ENCODE measurements at regions not wholly inside any gene's neighbourhood (a gene's known extent, or its start where the extent isn't known, plus 50 kb on each side); places are given as distances from the start of the nearest gene placed in this dataset.

- no peak for DNase-seq (ENCODE audit: low read depth)
- H3K4me3 ChIP-seq (ENCODE audit: low read depth, low read length): no peak overlapping the region
- CTCF ChIA-PET: interaction anchor here (0.6 kb wide), 1 partner anchor 455 kb away, joined by 4 read pairs; no protein-coding TSS in a partner anchor
- TF ChIP-seq CTCF (IDR thresholded peaks at IDR 0.05; ENCODE audit: insufficient read depth, low read depth, low read length): no peak
- POLR2A ChIA-PET: no interaction called here
- no peaks in the 10 kb centered on the region for H3K36me3 ChIP-seq (ENCODE audit: control insufficient read depth, insufficient read depth, low read length)
- no peaks in the 10 kb centered on the region for H3K27me3 ChIP-seq (ENCODE audit: control insufficient read depth, insufficient read depth, low read length)
These were observed 255.9 kb downstream of the TXNL1 start for GRCh38 chr18:56382541-56382940.

- no peaks in the 10 kb centered on the region for H3K27me3 ChIP-seq (ENCODE audit: control insufficient read depth, insufficient read depth, low read length)
- DNase-seq (ENCODE audit: low read depth): no peak
- H3K36me3 ChIP-seq (ENCODE audit: control insufficient read depth, insufficient read depth, low read length): no peaks in the 10 kb centered on the region
- TF ChIP-seq CTCF (IDR thresholded peaks at IDR 0.05; ENCODE audit: insufficient read depth, low read depth, low read length): no peak
- CTCF ChIA-PET: no interaction called here
- POLR2A ChIA-PET: no interaction called here
- no peak overlapping the region for H3K4me3 ChIP-seq (ENCODE audit: low read depth, low read length)
These were observed 257.2 kb downstream of the TXNL1 start for GRCh38 chr18:56381196-56381595.

GRCh38 chr18:56380685-56381084, 257.7 kb downstream of the TXNL1 start:
- H3K36me3 ChIP-seq (ENCODE audit: control insufficient read depth, insufficient read depth, low read length): no peaks in the 10 kb centered on the region
- no peak for DNase-seq (ENCODE audit: low read depth)
- no peaks in the 10 kb centered on the region for H3K27me3 ChIP-seq (ENCODE audit: control insufficient read depth, insufficient read depth, low read length)
- no peak for TF ChIP-seq CTCF (IDR thresholded peaks at IDR 0.05; ENCODE audit: insufficient read depth, low read depth, low read length)
- ChIA-PET POLR2A (no interaction called here), CTCF (no interaction called here)
- no peak overlapping the region for H3K4me3 ChIP-seq (ENCODE audit: low read depth, low read length)

GRCh38 chr18:56379256-56379655, 259.1 kb downstream of the TXNL1 start:
- ChIA-PET CTCF (interaction anchor here (1.8 kb wide), 1 partner anchor 9 kb away, joined by 5 read pairs; no protein-coding TSS in a partner anchor), POLR2A (interaction anchor here (0.7 kb wide), 1 partner anchor 1061 kb away, joined by 3 read pairs; no protein-coding TSS in a partner anchor)

GRCh38 chr18:56377231-56377630, 261.2 kb downstream of the TXNL1 start:
- Histone ChIP-seq H3K4me3 (ENCODE audit: low read depth, low read length) (no peak overlapping the region), H3K27me3 (ENCODE audit: control insufficient read depth, insufficient read depth, low read length) (no peaks in the 10 kb centered on the region), H3K36me3 (ENCODE audit: control insufficient read depth, insufficient read depth, low read length) (no peaks in the 10 kb centered on the region)
- ChIA-PET CTCF (interaction anchor here (1.4 to 1.8 kb wide), 2 partner anchors 8 to 14 kb away, joined by 3 to 4 read pairs; no protein-coding TSS in a partner anchor), POLR2A (no interaction called here)
- no peak for TF ChIP-seq CTCF (IDR thresholded peaks at IDR 0.05; ENCODE audit: insufficient read depth, low read depth, low read length)
- no peak for DNase-seq (ENCODE audit: low read depth)

More at GRCh38 chr18:56379256-56379655, 259.1 kb downstream of the TXNL1 start:
- H3K4me3 ChIP-seq (ENCODE audit: low read depth, low read length): no peak overlapping the region
- no peaks in the 10 kb centered on the region for H3K36me3 ChIP-seq (ENCODE audit: control insufficient read depth, insufficient read depth, low read length)
- H3K27me3 ChIP-seq (ENCODE audit: control insufficient read depth, insufficient read depth, low read length): no peaks in the 10 kb centered on the region
- DNase-seq (ENCODE audit: low read depth): no peak
- TF ChIP-seq CTCF (IDR thresholded peaks at IDR 0.05; ENCODE audit: insufficient read depth, low read depth, low read length): no peak
